ENCODE measurements at regions not wholly inside any gene's neighbourhood (a gene's known extent, or its start where the extent isn't known, plus 50 kb on each side); places are given as distances from the start of the nearest gene placed in this dataset.
A peak's percentile ranks its signal among the peaks of the same experiment; 100 is the strongest.

- ATAC-seq (ENCODE audit: low FRiP score in 2 of 2) (no peak), DNase-seq (no peak)
- 86 to 88% methylated on average over 7 of the region's 7 CpGs for WGBS, 2 donors
- no peaks in the 10 kb centered on the region for H3K9me3 ChIP-seq
- H3K4me1 ChIP-seq, result peaks cover 4 to 16% (median 9%) of the 10 kb centered on the region in 4 donors
- no peaks in the 10 kb centered on the region for H3K36me3 ChIP-seq
- H3K27me3 ChIP-seq, result no peaks in the 10 kb centered on the region
- no peak overlapping the region for H3K4me3 ChIP-seq
- TF ChIP-seq EP300 (IDR thresholded peaks at IDR 0.05) (no peak), POLR2AphosphoS5 (IDR thresholded peaks at IDR 0.05) (no peak)
- no peak overlapping the region for H3K27ac ChIP-seq
These were observed 246.0 kb downstream of the TSN start for GRCh38 chr2:122001441-122001874.

GRCh38 chr2:122003196-122003940 lies 247.9 kb downstream of the TSN start:
- Histone ChIP-seq H3K4me3 (no peak overlapping the region), H3K4me1 (peaks cover 4 to 16% (median 9%) of the 10 kb centered on the region in 4 donors), H3K27ac (no peak overlapping the region), H3K9me3 (no peaks in the 10 kb centered on the region), H3K36me3 (no peaks in the 10 kb centered on the region), H3K27me3 (no peaks in the 10 kb centered on the region)
- no peak for ATAC-seq (ENCODE audit: low FRiP score in 2 of 2)
- whole genome bisulfite sequencing, 2 donors, result 60 to 62% methylated on average over 11 of the region's 11 CpGs
- TF ChIP-seq POLR2AphosphoS5 (IDR thresholded peaks at IDR 0.05) (no peak), POLR2A (IDR thresholded peaks at IDR 0.05) (no peak), CTCF (IDR thresholded peaks at IDR 0.05) (no peak), EP300 (IDR thresholded peaks at IDR 0.05) (no peak)
- DNase-seq, result no peak

GRCh38 chr2:122007126-122007525 lies 251.7 kb downstream of the TSN start:
- 69 to 76% methylated on average over 5 of the region's 5 CpGs for WGBS, 2 donors
- no peak overlapping the region for H3K4me3 ChIP-seq
- H3K9me3 ChIP-seq, result no peaks in the 10 kb centered on the region
- TF ChIP-seq POLR2A (IDR thresholded peaks at IDR 0.05) (no peak), CTCF (IDR thresholded peaks at IDR 0.05) (no peak), EP300 (IDR thresholded peaks at IDR 0.05) (no peak), POLR2AphosphoS5 (IDR thresholded peaks at IDR 0.05) (no peak)
- H3K27me3 ChIP-seq, result no peaks in the 10 kb centered on the region
- H3K36me3 ChIP-seq, result no peaks in the 10 kb centered on the region
- DNase-seq (no peak), ATAC-seq (ENCODE audit: low FRiP score in 2 of 2) (no peak)
- H3K27ac ChIP-seq, result no peak overlapping the region
- no peaks in the 10 kb centered on the region for H3K4me1 ChIP-seq

GRCh38 chr2:122007577-122007976 lies 252.1 kb downstream of the TSN start:
- H3K4me3 ChIP-seq, result no peak overlapping the region
- H3K27ac ChIP-seq, result no peak overlapping the region
- no peaks in the 10 kb centered on the region for H3K36me3 ChIP-seq
- no peaks in the 10 kb centered on the region for H3K27me3 ChIP-seq
- no peaks in the 10 kb centered on the region for H3K4me1 ChIP-seq
- H3K9me3 ChIP-seq, result no peaks in the 10 kb centered on the region
- ATAC-seq (ENCODE audit: low FRiP score in 2 of 2), result no peak
- TF ChIP-seq POLR2A (IDR thresholded peaks at IDR 0.05) (no peak), EP300 (IDR thresholded peaks at IDR 0.05) (no peak), CTCF (IDR thresholded peaks at IDR 0.05) (no peak), POLR2AphosphoS5 (IDR thresholded peaks at IDR 0.05) (no peak)
- WGBS, 2 donors, result 67 to 80% methylated on average over 5 of the region's 5 CpGs
- DNase-seq, result no peak

GRCh38 chr2:122009561-122009960 lies 254.1 kb downstream of the TSN start:
- H3K27me3 ChIP-seq, result no peaks in the 10 kb centered on the region
- no peaks in the 10 kb centered on the region for H3K9me3 ChIP-seq
- H3K27ac ChIP-seq, result no peak overlapping the region
- TF ChIP-seq POLR2AphosphoS5 (IDR thresholded peaks at IDR 0.05) (no peak), CTCF (IDR thresholded peaks at IDR 0.05) (no peak), EP300 (IDR thresholded peaks at IDR 0.05) (no peak), POLR2A (IDR thresholded peaks at IDR 0.05) (no peak)
- no peak for ATAC-seq (ENCODE audit: low FRiP score in 2 of 2)
- H3K36me3 ChIP-seq, result no peaks in the 10 kb centered on the region
- no peaks in the 10 kb centered on the region for H3K4me1 ChIP-seq
- DNase-seq, result peak in 1 of 2 donors; percentile 5
- H3K4me3 ChIP-seq, result no peak overlapping the region
- 14 to 39% methylated on average over 2 to 3 of the region's 3 CpGs for WGBS, 2 donors
